Fibroblast of the conjunctiva (primary cell): ENCODE measurements at regions not wholly inside any gene's neighbourhood (a gene's known extent, or its start where the extent isn't known, plus 50 kb on each side); places are given as distances from the start of the nearest gene placed in this dataset.

ENCODE experiments used
- DNase-seq: peaks from one replicate; pipeline ENCODE4 v3.0.0-alpha.2; 2010; ENCODE audit warnings: low read depth

DNA sequence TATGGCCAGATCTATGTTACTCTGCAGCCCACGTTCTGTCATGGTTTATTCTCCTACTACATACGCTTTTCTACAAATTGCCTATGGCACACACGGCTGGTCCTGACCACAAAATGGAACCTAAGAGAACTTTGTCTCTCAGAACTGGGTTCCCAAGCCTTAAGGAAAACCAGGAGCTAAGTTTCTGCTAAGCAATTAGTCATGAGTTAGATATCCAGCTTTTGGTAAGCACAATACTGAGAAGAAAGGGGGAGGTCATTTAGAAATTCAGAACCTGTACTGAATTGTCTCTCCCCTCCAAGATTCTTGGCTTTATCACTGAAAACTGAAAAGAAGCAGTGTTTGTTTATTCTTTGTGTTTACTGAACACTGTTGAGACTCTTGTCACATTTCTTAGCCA, 283.5 kb upstream of the TANK start:
- DNase-seq, result no peak

DNA sequence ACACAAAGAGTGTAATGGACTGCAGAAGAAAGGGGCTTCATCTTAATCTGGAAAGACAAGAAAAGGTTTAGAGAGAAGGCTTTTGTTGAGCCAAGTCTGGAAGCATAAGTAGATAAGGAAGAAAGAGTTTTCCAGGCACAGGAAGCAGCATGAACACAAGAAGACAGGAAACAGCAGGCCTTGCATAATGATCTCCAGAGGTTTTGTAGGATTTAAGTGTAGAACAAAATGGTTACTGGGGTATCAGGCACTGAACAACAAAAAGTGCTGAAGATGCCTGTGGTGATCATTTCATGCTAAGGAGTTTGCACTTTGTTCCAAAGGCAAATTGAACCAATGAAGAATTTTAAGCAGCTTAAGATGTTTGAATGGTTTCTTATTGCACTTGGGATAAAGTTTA, 281.6 kb upstream of the TANK start:
- no peak for DNase-seq

DNA sequence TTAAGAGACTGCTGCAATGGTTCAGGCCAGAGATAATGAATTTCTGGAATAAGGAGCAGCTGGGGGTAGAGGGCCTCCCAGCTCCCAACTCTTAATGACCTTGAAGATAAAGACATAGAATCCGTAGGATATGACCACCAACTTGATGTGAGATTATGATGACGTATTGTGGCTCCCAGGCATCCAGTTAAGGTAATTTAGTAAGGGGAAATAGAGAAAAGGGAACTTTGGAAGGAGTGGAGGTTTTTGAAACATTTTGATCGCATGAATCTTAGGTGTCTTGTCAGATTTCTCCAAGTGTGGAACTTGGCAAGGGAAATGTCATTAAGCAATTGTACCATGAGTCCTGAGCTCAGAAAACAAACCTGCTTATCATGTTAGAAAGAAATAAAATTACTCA, 277.3 kb upstream of the TANK start:
- DNase-seq, result no peak

DNA sequence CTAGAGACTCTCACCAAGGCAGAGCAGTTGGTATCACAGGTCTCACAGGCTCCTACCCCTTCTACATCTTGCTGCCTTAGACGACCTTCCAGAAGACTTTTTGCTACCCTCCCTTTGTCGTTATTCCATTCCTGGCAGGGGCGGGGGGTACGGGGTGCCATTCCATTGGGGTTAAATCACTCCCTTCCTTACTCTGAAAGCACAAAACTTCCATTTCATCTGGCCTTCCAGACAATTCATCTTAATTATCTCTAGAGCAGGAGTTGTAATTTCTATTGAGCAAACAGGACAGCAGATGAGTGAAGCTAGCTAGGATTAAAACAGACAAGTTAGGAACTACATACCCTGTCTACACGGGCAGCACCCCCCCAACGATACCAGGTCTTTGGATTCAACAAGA, 276.2 kb upstream of the TANK start:
- DNase-seq, result no peak

DNA sequence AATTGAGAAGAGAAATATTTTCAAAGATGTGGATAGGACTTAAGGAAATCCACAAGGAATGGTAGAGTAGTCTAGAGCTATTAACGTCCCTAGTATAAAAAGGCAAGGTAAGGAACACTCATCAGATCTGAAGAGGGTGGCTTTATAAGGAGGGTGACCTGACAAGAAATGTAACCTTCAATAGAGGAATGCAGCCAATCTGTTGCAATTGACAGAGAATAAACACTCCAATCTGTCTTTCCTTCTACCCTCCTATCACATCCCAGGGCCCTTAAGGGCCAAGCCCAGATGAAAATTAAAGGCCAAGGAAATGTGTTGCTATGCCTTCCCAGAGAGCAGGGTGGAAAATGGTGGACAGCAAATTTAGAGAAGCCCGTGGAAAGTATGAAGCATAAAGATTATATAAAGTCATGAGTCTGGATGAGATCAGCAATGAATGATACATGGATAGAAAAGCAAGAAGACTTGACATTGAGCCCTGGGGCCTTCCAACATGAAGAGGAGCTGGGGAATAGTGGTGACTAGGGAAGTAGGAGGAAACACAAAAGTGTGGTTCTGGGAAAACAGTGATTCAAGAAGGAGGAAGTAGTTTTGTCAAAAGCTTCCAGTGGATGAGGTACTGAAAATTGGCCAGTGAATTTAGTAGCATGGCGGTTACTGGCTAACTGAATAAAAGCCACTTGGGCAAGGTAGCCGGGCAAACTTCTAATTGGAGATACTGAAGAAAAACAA, 270.6 kb upstream of the TANK start:
- no peak for DNase-seq

DNA sequence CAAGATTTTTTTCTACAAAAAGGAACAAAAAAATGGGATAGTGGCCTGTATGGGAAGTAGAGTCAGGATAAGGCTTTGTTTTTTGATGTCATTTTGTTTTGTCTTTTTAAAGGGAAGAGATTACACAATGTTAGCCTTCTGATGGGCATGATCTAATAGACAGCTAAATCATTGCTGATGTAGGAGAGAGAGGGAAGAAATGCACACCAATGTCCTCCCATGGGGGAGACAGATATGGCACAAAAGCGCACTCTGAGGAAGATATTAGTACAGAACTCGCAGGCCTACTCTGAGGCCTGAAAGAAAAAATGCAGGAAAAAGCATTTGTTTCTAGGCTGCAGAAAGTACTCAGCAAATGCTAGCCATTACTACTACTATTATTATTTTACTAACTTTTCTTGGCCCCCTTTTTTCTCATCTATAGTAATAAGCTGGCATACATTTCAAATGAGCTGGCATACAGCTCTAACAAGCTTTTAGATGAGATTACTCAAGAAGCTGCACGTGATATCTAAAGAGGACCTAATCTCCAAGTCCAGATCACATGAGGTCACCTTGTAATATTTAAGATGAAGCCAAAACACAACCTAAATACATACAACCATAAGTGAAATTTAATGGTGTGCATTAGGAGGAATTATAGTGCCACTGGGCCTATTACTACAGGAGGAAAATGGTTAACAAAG, 269.4 kb upstream of the TANK start:
- no peak for DNase-seq

GRCh38 chr2:160891353-160891740, 268.9 kb upstream of the TANK start:
- no peak for DNase-seq

GRCh38 chr2:160892204-160892603, 268.0 kb upstream of the TANK start:
- DNase-seq, result no peak

DNA sequence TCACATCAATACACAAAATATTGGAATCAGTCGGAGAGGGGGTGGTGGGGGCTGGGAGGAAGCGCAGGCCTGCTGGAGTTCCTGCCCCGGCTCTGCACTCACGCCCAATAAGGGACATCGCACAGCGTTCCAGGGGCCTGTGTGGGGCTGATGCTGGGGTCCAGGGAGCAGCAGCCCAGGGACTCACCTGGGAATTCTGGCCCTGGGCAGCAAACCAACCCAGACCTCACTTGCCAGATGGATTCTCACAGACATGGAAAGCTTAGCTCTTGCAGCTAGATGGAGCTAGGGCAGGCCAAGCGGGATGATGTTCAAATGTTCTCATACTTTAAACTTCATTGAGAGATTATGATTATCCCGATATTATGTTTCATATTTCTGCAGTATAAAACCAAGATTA, 266.6 kb upstream of the TANK start:
- DNase-seq, result no peak

DNA sequence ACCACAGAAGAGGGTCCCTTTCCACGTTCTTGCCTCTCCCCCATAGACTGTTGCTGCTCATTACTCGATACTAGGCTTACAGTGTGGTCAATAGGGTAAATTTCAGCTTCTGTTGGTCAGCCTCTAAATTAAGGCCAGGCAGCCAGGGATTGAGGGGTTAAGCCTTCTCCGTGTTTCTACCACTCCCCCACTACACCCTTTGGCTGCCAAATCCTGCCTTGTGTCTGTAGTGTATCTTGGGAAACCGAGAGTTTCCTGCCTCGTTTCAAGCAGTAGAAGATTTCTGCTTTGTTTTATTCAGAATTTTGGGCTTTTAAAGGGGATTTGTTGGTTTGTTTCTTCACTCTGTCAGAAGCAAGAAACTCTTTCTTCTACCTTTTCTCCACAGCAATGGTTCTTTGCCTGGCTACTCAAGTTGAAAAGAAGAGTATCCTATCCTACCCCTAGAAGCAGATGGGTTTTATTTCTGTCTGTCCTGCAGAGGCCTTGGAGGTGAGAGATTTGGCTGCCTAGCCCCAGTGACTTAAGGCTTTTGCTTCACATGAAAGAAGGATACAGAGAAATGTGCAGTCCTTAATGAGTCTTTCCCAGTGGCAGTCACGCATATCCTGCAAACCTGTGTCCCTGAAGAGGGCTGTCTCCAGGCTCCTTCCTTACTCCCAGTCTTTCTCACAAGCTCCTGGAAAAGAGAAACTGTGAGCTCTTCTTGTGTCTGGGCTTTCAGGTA, 261.5 kb upstream of the TANK start:
- DNase-seq, result no peak

GRCh38 chr2:160901613-160902012, 258.6 kb upstream of the TANK start:
- DNase-seq, result no peak

DNA sequence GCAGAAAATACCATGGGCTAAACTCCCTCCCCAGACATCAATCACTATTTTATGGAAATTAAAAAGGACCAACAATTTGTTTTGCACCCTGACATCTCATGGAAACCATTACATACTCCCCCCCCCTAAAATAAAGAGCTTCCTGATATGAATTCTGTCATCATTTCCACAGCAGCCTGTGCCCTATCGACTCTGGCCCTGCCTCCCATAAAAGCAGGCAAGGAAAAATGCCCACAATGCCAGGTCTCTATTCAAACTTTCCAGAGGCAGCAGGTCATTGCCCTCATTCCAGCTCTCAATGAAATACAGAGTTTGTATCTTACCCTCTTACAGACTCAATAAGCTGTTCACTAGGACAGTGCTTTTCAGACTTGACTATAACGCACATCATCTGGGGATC, 254.4 kb upstream of the TANK start:
- no peak for DNase-seq

DNA sequence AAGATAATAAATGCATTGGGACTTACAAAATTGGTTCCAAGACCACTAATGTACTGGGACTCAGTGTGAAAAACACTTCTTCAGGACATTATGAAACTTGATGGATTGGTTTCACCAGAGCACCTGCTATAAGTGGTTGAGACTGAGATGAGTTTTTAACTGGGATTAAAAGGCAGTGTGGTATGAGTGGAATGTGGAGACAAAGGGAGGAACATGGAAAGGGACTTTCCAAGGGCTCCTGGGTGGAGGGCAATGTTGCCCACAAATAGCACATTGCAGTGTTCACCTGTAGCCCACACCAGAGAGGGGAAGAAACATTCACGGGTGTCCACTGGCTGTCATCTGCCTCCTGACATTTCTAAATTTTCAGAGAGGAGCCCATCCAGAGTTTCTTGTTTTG, 253.3 kb upstream of the TANK start:
- DNase-seq, result no peak

GRCh38 chr2:160907738-160908137, 252.5 kb upstream of the TANK start:
- DNase-seq, result no peak

- no peak for DNase-seq
Measured at GRCh38 chr2:160908157-160908556, 252.1 kb upstream of the TANK start.

GRCh38 chr2:160909781-160910242, 250.4 kb upstream of the TANK start:
- DNase-seq, result no peak

- DNase-seq, result peak; percentile 85
Measured at GRCh38 chr2:160910681-160911080, 249.5 kb upstream of the TANK start.

DNA sequence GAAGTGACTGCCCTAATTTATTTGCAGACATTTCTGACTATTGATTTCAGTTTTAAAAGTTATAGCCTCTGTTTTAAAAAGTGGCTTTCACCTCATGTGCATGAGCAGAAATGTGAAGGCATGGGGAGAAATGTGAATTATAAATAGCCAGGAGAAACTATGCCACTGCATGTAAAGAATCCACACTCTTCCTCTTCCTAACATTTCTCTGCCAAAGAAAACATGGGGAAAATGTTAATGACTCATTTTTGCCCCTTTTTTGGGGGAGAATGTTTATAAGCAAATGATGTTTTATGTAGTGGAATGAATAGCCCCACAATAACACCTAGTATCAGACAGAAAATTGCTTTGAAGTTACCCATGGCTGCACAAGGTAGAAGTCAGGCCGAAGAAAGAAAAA, 249.0 kb upstream of the TANK start:
- DNase-seq, result no peak

DNA sequence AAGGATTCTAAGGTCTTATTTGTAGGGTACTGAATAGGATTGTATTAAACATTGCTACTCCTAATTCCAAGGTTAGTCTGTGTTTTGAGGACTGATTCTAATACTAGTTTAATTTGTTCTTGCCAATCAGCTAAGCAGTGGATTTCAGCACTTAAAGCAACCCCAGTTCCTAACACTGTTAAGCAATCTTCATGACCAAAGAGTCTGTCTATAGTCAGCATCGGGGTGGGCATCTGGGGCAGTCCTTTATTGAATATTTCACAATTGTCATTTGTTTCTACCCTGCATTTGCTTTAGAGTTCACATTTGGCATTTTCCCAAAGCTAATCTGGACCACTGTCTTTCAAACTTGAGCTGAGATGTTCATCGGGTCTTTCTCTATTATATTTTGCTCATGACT, 248.0 kb upstream of the TANK start:
- no peak for DNase-seq

- no peak for DNase-seq
Measured at GRCh38 chr2:160913323-160913722, 246.9 kb upstream of the TANK start.

- no peak for DNase-seq
Measured at GRCh38 chr2:160914217-160914616, 246.0 kb upstream of the TANK start.

- DNase-seq, result no peak
Measured at GRCh38 chr2:160916300-160916699, 243.9 kb upstream of the TANK start.

DNA sequence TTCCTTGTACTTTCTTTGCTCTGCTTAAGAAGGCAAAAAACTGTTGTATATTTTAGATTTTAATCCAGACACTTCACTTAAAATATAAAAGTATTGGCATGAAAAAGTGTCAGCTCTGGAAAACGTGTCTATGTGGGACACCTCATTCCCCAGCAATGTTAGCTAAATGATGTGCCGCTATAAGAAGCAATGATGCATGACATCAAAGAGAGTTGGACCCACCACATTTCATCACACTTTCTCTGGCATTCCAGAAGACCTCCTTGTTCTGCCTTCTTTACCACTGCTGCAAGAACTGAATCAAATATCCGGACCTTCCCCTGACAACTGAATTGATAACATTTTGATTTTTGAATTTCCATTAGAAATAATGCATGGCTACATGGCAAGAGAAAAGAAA, 242.4 kb upstream of the TANK start:
- no peak for DNase-seq
